IMR-90 (cell line): ENCODE measurements at regions not wholly inside any gene's neighbourhood (a gene's known extent, or its start where the extent isn't known, plus 50 kb on each side); places are given as distances from the start of the nearest gene placed in this dataset.

Experiments used
- ATAC-seq: fragments of 200-7000 bp; cut with Tn5 transposase; 2 replicates; pipeline ENCODE4 v1.9.1; 2020; ENCODE audit warnings: low read depth, mild to moderate bottlenecking, moderate library complexity
- BruUV-seq: library from RNA; stranded (reverse); fragments of 400-500 nt; replicated peaks from 2 replicates; lab custom pipeline; 2021; lab: Mats Ljungman, UMichigan
- CTCF ChIA-PET: fragments of 300-600 bp; formaldehyde crosslinking; extraction: SDS; loops from one replicate; lab custom pipeline; 2021; ENCODE audit warnings: antibody characterized with exemption; lab: Yijun Ruan, JAX
- POLR2A ChIA-PET: fragments of 300-600 bp; sonication (Branson Sonifier 250); formaldehyde crosslinking; loops from one replicate; lab custom pipeline; 2022; ENCODE audit warnings: antibody characterized with exemption; ENCODE audit not compliant: unreplicated experiment; lab: Charles Lee
- DNase-seq: peaks from one replicate; pipeline ENCODE4 v3.0.0; 2013
- H2AFZ ChIP-seq: replicated peaks from 2 replicates; pipeline ENCODE3; 2013; ENCODE audit warnings: low read length, mild to moderate bottlenecking; ENCODE audit not compliant: poor library complexity
- H2AK5ac ChIP-seq: 2 replicates; pipeline ENCODE4 v1.6.1; 2013; ENCODE audit warnings: low read depth, low read length, inconsistent platforms
- H2AK9ac ChIP-seq: replicated peaks from 2 replicates; pipeline ENCODE3; 2013; ENCODE audit warnings: mild to moderate bottlenecking, low read depth, low read length, moderate library complexity; ENCODE audit not compliant: poor library complexity
- H2BK120ac ChIP-seq: 2 replicates; pipeline ENCODE4 v1.6.1; 2013; ENCODE audit warnings: low read depth, low read length, inconsistent platforms
- H2BK15ac ChIP-seq: 3 replicates; pipeline ENCODE4 v1.6.1; 2013; ENCODE audit warnings: low read depth, low read length, inconsistent platforms
- H2BK20ac ChIP-seq: 2 replicates; pipeline ENCODE4 v1.6.1; 2013; ENCODE audit warnings: low read depth, mild to moderate bottlenecking, inconsistent platforms, low read length, moderate library complexity
- H2BK5ac ChIP-seq: 2 replicates; pipeline ENCODE4 v1.6.1; 2013; ENCODE audit warnings: mild to moderate bottlenecking, low read depth, low read length, inconsistent platforms; ENCODE audit not compliant: poor library complexity, severe bottlenecking
- H3K14ac ChIP-seq: replicated peaks from 2 replicates; pipeline ENCODE4 v1.6.1; 2013; ENCODE audit warnings: low read depth, low read length, inconsistent platforms
- H3K18ac ChIP-seq: 2 replicates; pipeline ENCODE4 v1.6.1; 2013; ENCODE audit warnings: low read depth, low read length, control low read depth
- H3K23ac ChIP-seq: 2 replicates; pipeline ENCODE4 v1.6.1; 2013; ENCODE audit warnings: low read depth, low read length, inconsistent platforms
- H3K27ac ChIP-seq: 2 replicates; pipeline ENCODE4 v1.5.1; 2013; ENCODE audit warnings: mild to moderate bottlenecking, control low read depth, low read length; ENCODE audit not compliant: insufficient read depth
- H3K27me3 ChIP-seq: 2 replicates; pipeline ENCODE4 v1.6.1; 2013; ENCODE audit warnings: low read length; ENCODE audit not compliant: control insufficient read depth, insufficient read depth
- H3K36me3 ChIP-seq: 2 replicates; pipeline ENCODE4 v1.6.1; 2013; ENCODE audit warnings: low read length, mixed read lengths; ENCODE audit not compliant: control insufficient read depth, insufficient read depth
- H3K4ac ChIP-seq: 2 replicates; pipeline ENCODE4 v1.6.1; 2013; ENCODE audit warnings: low read depth, low read length, inconsistent platforms
- H3K4me1 ChIP-seq: 2 replicates; pipeline ENCODE4 v1.6.1; 2013; ENCODE audit warnings: low read length, mixed read lengths; ENCODE audit not compliant: control insufficient read depth, insufficient read depth
- H3K4me2 ChIP-seq: 2 replicates; pipeline ENCODE4 v1.6.1; 2013; ENCODE audit warnings: low read depth, mild to moderate bottlenecking, control low read depth, low read length, moderate library complexity
- H3K4me3 ChIP-seq: 2 replicates; pipeline ENCODE4 v1.5.1; 2013; ENCODE audit warnings: low read depth, mild to moderate bottlenecking, control low read depth, low read length, moderate library complexity; ENCODE audit not compliant: insufficient read depth
- H3K56ac ChIP-seq: 2 replicates; pipeline ENCODE4 v1.6.1; 2013; ENCODE audit warnings: low read length, inconsistent platforms; ENCODE audit not compliant: insufficient read depth; ENCODE audit errors: extremely low read depth
- H3K79me1 ChIP-seq, 2 experiments: 2 replicates each; pipeline ENCODE4 v1.6.1; 2013; ENCODE audit warnings: low read length in 2 of 2, inconsistent platforms in 1 of 2, low read depth in 1 of 2
- H3K9ac ChIP-seq: 2 replicates; pipeline ENCODE4 v1.6.1; 2013; ENCODE audit warnings: low read depth, low read length, control low read depth
- H3K9me1 ChIP-seq: 2 replicates; pipeline ENCODE4 v1.6.1; 2013; ENCODE audit warnings: low read length, inconsistent platforms; ENCODE audit not compliant: insufficient read depth
- H3K9me3 ChIP-seq: 2 replicates; pipeline ENCODE4 v1.6.1; 2013; ENCODE audit warnings: low read length; ENCODE audit not compliant: control insufficient read depth, insufficient read depth
- H4K20me1 ChIP-seq: 2 replicates; pipeline ENCODE4 v1.6.1; 2013; ENCODE audit warnings: low read length, inconsistent platforms; ENCODE audit not compliant: insufficient read depth
- H4K5ac ChIP-seq: 2 replicates; pipeline ENCODE4 v1.6.1; 2013; ENCODE audit warnings: mild to moderate bottlenecking, low read depth, low read length, control low read depth
- H4K8ac ChIP-seq, 2 experiments: 2 replicates each; pipeline ENCODE4 v1.6.1; 2013; ENCODE audit warnings: low read depth in 2 of 2, low read length in 2 of 2, control low read depth in 1 of 2, inconsistent platforms in 1 of 2
- H4K91ac ChIP-seq: 2 replicates; pipeline ENCODE4 v1.6.1; 2013; ENCODE audit warnings: low read depth, low read length, inconsistent platforms; ENCODE audit not compliant: insufficient read depth
- BHLHE40 ChIP-seq: fragments of 150-350 bp; IDR thresholded peaks from 2 replicates; pipeline ENCODE4 v1.6.1; 2016; ENCODE audit warnings: mild to moderate bottlenecking, low read depth, low read length
- CEBPB ChIP-seq: IDR thresholded peaks from 2 replicates; pipeline ENCODE4 v1.6.1; 2012; ENCODE audit warnings: low read depth, low read length, improper control_type of control experiment
- CHD1 ChIP-seq: IDR thresholded peaks from 2 replicates; pipeline ENCODE4 v1.6.1; 2012; ENCODE audit warnings: low read depth, low read length, improper control_type of control experiment
- CTCF ChIP-seq: conservative IDR thresholded peaks from 2 replicates; pipeline ENCODE4 v1.5.1; 2012; ENCODE audit warnings: mild to moderate bottlenecking, low read depth, low read length, improper control_type of control experiment
- ELK1 ChIP-seq: fragments of 150-350 bp; IDR thresholded peaks from 2 replicates; pipeline ENCODE4 v1.6.1; 2016; ENCODE audit warnings: low read depth, mild to moderate bottlenecking, low read length, moderate library complexity, borderline replicate concordance
- FOS ChIP-seq: fragments of 150-350 bp; IDR thresholded peaks from 2 replicates; pipeline ENCODE4 v1.6.1; 2016; ENCODE audit warnings: low read depth, low read length
- MAFK ChIP-seq: IDR thresholded peaks from 2 replicates; pipeline ENCODE4 v1.6.1; 2012; ENCODE audit warnings: low read depth, low read length, improper control_type of control experiment
- MAZ ChIP-seq: IDR thresholded peaks from 2 replicates; pipeline ENCODE4 v1.6.1; 2012; ENCODE audit warnings: low read depth, mild to moderate bottlenecking, low read length, improper control_type of control experiment, moderate library complexity, borderline replicate concordance
- MXI1 ChIP-seq: IDR thresholded peaks from 2 replicates; pipeline ENCODE4 v1.6.1; 2012; ENCODE audit warnings: low read depth, mild to moderate bottlenecking, low read length, moderate library complexity, borderline replicate concordance
- NFE2L2 ChIP-seq: fragments of 150-350 bp; IDR thresholded peaks from 2 replicates; pipeline ENCODE4 v1.6.1; 2016; ENCODE audit warnings: low read depth, mild to moderate bottlenecking, low read length
- POLR2A ChIP-seq: IDR thresholded peaks from 2 replicates; pipeline ENCODE4 v1.6.1; 2012; ENCODE audit warnings: mild to moderate bottlenecking, low read depth, low read length
- RAD21 ChIP-seq: IDR thresholded peaks from 2 replicates; pipeline ENCODE4 v1.6.1; 2012; ENCODE audit warnings: low read length, improper control_type of control experiment
- RCOR1 ChIP-seq: IDR thresholded peaks from 2 replicates; pipeline ENCODE4 v1.6.1; 2012; ENCODE audit warnings: mild to moderate bottlenecking, low read length, improper control_type of control experiment; ENCODE audit not compliant: insufficient replicate concordance
- RFX5 ChIP-seq: IDR thresholded peaks from 2 replicates; pipeline ENCODE4 v1.8.0; 2012; ENCODE audit warnings: low read depth, mild to moderate bottlenecking, low read length, moderate library complexity
- SMC3 ChIP-seq: fragments of 150-350 bp; IDR thresholded peaks from 2 replicates; pipeline ENCODE4 v1.6.1; 2016; ENCODE audit warnings: low read depth, mild to moderate bottlenecking, antibody characterized with exemption, low read length, moderate library complexity
- WGBS, 2 experiments: methylation state at CpG; one replicate each; pipeline versions ENCODE4 v1.1.5 to v1.1.7; 2013; ENCODE audit warnings: missing lambda C conversion rate in 2 of 2; ENCODE audit not compliant: insufficient read length in 1 of 2; ENCODE audit errors: extremely low coverage in 2 of 2; 5-methylcytosine and 5-hydroxymethylcytosine counted together
- dilution Hi-C: fragments of 300-500 bp; cut with HindIII; formaldehyde crosslinking; loops from one replicate; pipeline ENCODE4 v1.14.3; 2018; ENCODE audit warnings: low sequenced_read_pairs; ENCODE audit not compliant: unreplicated experiment
- in situ Hi-C: fragments of 300-500 bp; cut with MboI; formaldehyde crosslinking; loops from 3 replicates; pipeline ENCODE4 v1.14.3; 2019; ENCODE audit warnings: low sequenced_read_pairs, inconsistent platforms, mixed read lengths
- intact Hi-C: fragments of 100-400 bp; cut with micrococcal nuclease; formaldehyde crosslinking; loops from 2 replicates; pipeline ENCODE4 v1.10.0; 2022
- TF ChIP-seq, protein P1 (sequence below): fragments of 150-350 bp; IDR thresholded peaks from 2 replicates; pipeline ENCODE4 v1.6.1; 2017; ENCODE audit warnings: mild to moderate bottlenecking, antibody characterized with exemption, low read length, low read depth

DNA sequence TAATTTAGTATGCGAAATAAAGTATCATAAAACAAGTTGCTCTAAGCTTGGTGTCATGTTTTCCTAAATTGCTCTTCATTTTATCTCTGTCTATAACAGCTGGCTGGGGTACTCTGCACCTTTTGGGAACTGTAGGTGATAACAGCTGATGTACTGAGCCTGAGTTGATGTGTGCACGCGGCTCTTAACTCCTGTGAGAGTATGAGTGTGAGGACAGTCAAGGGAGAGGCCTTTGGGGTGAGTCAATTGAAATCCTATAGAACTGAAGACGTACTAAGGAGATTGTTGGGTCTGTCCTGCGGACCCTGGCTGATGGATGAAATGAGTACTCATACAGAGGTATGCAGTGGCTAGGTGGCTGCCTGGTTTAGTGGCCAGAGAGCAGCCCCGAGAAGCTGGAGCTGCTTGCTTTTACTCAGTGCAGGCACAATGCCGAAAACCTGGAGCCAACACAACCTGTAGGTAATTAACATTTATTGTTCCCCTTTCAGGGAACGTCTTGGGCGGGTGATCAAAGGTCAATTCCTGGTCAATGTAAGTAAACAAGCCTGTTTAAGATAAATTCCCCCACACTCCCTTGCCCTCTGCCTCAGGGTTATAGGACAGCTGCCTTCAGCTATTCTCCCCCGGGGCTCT lies 188.5 kb downstream of the PRDM2 start:
- Histone ChIP-seq H3K9me3 (no peaks in the 10 kb centered on the region; the same call in none of the 2 replicates), H3K4me3 (no peak overlapping the region), H4K5ac (no peak overlapping the region), H4K8ac (no peak overlapping the region), H3K18ac (no peak overlapping the region), H3K23ac (no peak overlapping the region), H2AFZ (no peak overlapping the region), H2BK5ac (no peak overlapping the region), H4K20me1 (no peaks in the 10 kb centered on the region), H3K14ac (no peak overlapping the region), H3K56ac (no peak overlapping the region), H2BK20ac (no peak overlapping the region), H3K4ac (no peak overlapping the region), H4K91ac (no peak overlapping the region), H3K9me1 (no peaks in the 10 kb centered on the region), H3K27me3 (no peaks in the 10 kb centered on the region; the same call in 1 of the 2 replicates), H3K79me1 (no peaks in the 10 kb centered on the region), H2AK5ac (no peak overlapping the region), H3K4me1 (no peaks in the 10 kb centered on the region), H3K4me2 (no peak overlapping the region), H3K9ac (no peak overlapping the region), H3K27ac (no peak overlapping the region), H3K36me3 (no peaks in the 10 kb centered on the region), H2BK15ac (no peak overlapping the region), H2AK9ac (no peak overlapping the region), H2BK120ac (no peak overlapping the region)
- dilution Hi-C loops: no loop called here
- no TSS peak for BruUV-seq
- WGBS, 2 experiments: no CpG with 5 or more reads among the region's 10 CpGs
- in situ Hi-C loops: no loop called here
- ChIA-PET CTCF (no interaction called here), POLR2A (no interaction called here)
- intact Hi-C loops: no loop called here
- TF ChIP-seq CTCF (no peak), NFE2L2 (no peak), FOS (no peak), BHLHE40 (no peak), MAZ (no peak), ELK1 (no peak), RAD21 (no peak), RCOR1 (no peak), MXI1 (no peak), POLR2A (no peak), MAFK (no peak), SMC3 (no peak), RFX5 (no peak), CEBPB (no peak), CHD1 (no peak)
- TF ChIP-seq, protein P1, sequence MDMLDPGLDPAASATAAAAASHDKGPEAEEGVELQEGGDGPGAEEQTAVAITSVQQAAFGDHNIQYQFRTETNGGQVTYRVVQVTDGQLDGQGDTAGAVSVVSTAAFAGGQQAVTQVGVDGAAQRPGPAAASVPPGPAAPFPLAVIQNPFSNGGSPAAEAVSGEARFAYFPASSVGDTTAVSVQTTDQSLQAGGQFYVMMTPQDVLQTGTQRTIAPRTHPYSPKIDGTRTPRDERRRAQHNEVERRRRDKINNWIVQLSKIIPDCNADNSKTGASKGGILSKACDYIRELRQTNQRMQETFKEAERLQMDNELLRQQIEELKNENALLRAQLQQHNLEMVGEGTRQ: no peak
- DNase-seq: no peak
- ATAC-seq: no peak
